ENCODE measurements at regions not wholly inside any gene's neighbourhood (a gene's known extent, or its start where the extent isn't known, plus 50 kb on each side); places are given as distances from the start of the nearest gene placed in this dataset.

DNA sequence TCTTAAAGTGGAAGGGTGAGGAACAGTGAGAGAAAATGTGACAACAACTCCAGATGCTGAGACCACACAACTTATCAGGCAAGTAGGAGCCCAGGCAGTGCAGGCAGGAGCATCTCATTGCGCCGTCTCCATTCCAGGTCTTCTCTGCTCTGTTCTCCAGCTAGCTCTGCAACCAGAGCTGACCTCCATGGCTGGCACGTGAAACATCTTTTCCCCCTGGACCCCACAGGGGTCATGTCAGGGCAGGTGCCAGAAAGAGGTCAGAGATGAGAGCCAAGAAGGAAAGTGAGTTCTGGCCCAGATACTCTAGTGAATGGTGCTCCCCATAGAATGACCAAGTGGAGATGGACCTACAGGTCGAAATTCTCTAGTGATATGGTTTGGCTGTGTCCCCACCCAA lies 281.4 kb downstream of the SMOC2 start:
- no peak for DNase-seq (ENCODE audit: low read depth, low spot score)
- no peak overlapping the region for H3K27ac ChIP-seq

DNA sequence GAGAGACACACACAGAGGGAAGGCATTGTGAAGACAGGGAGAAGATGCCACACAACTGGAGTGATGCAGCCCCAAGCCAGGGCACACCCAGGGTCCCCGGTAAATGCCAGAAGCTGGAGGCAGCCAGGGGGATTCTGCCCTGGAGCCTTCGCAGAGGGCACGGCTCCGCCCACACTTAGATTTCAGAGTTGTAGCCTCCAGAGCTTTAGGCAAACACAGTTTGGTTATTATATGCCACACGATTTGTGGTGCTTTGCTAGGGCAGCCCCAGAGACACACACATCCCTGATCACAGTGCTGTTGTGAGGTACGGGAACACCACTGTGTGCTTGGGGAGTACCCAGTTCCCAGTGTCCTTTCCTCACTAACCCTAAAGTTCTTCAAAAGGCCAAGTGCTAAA lies 280.6 kb downstream of the SMOC2 start:
- no peak overlapping the region for H3K27ac ChIP-seq
- no peak for DNase-seq (ENCODE audit: low read depth, low spot score)

DNA sequence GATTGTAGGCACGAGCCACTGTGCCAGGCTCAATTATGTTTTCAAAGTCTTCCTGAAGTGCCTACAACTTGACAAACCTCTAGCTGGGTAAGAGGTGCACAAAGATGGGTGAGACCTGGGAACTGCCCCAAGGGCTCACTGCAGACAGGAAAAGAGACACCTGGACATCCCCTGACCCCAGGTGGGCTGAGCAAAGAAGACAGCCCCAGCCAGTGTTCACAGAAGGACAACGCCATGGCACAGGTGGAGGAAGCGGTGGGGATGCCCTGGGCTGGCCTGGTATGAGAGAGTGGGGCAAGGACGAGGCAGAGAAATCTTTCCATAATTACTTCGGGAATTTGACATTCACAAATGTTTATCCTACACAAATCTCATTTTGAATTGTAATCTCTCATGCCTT lies 278.9 kb downstream of the SMOC2 start:
- no peak for DNase-seq (ENCODE audit: low read depth, low spot score)
- no peak overlapping the region for H3K27ac ChIP-seq

DNA sequence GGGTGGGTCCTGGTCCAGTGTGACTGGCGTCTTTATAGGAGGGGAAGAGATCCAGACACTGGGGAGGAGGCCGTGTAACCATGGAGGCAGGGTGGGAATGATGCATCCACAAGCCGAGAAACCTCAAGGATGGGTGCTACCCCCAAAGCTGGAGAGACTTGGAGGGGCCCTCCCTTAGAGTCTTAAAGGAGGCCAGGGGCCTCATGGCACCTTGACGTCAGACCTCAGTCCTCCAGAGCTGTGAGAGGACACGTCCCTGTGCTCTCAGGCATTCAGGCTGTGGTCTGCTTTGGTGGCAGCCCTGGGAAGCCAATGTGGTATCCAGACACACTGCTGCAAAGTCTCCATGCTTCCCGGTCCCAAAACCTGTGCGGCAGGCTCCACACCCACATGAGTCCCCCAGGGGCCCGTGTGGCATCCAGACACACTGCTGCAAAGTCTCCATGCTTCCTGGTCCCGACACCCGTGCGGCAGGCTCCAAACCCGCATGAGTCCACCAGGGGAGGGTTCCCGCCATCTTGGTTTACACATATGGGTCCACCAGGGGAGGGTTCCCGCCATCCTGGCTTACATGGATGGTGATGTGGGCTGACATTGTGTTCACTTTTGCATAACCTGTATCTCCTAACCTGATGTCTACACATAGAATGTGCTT lies 278.0 kb downstream of the SMOC2 start:
- H3K27ac ChIP-seq, result no peak overlapping the region
- no peak for DNase-seq (ENCODE audit: low read depth, low spot score)

All from epithelial cell of prostate (primary cell).